Fibroblast of lung (primary cell): ENCODE measurements at regions not wholly inside any gene's neighbourhood (a gene's known extent, or its start where the extent isn't known, plus 50 kb on each side); places are given as distances from the start of the nearest gene placed in this dataset.

Experiments
- EZH2 ChIP-seq: IDR thresholded peaks from 2 replicates; pipeline ENCODE4 v1.5.1; 2012; ENCODE audit warnings: low read length, control low read depth, mild to moderate bottlenecking; ENCODE audit errors: missing control alignments
- TF ChIP-seq, protein P1 (sequence below), 2 donors: IDR thresholded peaks in 1 of 2; conservative IDR thresholded peaks in 1 of 2; 1 replicate in 1 of 2; 2 replicates in 1 of 2; pipeline ENCODE4 v1.5.1; 2011 to 2012; ENCODE audit warnings: low read length in 2 of 2, control low read depth in 1 of 2, inconsistent platforms in 1 of 2, low read depth in 1 of 2, mild to moderate bottlenecking in 1 of 2

DNA sequence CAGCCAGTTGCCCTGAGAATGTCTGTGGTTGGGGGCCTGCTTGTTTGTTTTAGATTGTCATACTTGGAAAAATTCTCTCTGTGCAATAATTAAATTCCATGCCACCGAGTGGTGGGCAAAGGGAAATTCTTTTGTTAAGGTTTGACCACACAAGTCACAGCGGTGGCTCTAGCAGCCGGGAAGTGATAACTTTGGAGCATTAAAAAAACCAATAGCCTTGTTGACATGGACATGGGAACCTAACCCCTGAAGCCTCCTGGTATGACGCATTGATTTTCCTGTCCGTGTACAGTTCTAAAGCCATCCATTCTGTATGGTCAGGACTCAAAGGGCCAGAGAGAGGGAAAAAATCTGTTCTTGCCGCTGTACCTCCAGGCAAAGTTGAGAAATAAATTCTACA lies 384.9 kb upstream of the ZNF507 start:
- TF ChIP-seq, protein P1, sequence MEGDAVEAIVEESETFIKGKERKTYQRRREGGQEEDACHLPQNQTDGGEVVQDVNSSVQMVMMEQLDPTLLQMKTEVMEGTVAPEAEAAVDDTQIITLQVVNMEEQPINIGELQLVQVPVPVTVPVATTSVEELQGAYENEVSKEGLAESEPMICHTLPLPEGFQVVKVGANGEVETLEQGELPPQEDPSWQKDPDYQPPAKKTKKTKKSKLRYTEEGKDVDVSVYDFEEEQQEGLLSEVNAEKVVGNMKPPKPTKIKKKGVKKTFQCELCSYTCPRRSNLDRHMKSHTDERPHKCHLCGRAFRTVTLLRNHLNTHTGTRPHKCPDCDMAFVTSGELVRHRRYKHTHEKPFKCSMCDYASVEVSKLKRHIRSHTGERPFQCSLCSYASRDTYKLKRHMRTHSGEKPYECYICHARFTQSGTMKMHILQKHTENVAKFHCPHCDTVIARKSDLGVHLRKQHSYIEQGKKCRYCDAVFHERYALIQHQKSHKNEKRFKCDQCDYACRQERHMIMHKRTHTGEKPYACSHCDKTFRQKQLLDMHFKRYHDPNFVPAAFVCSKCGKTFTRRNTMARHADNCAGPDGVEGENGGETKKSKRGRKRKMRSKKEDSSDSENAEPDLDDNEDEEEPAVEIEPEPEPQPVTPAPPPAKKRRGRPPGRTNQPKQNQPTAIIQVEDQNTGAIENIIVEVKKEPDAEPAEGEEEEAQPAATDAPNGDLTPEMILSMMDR (conservative IDR thresholded peaks at IDR 0.05 in 1 of 2, IDR thresholded peaks at IDR 0.05 in 1 of 2; ENCODE audit: low read depth in 1 of 2, low read length in 2 of 2) = no peak
- TF ChIP-seq EZH2 = no peak
